K562 (cell line): ENCODE measurements at regions not wholly inside any gene's neighbourhood (a gene's known extent, or its start where the extent isn't known, plus 50 kb on each side); places are given as distances from the start of the nearest gene placed in this dataset.

Source experiments
- ATAC-seq: fragments of 200-7000 bp; cut with Tn5 transposase; 3 replicates; pipeline ENCODE4 v1.9.1; 2020; ENCODE audit warnings: moderate library complexity
- BruUV-seq: library from RNA; stranded (reverse); fragments of 400-500 nt; replicated peaks from 2 replicates; lab custom pipeline; 2021; lab: Mats Ljungman, UMichigan
- CTCF ChIA-PET: fragments of 300-600 bp; formaldehyde crosslinking; extraction: SDS; loops from one replicate; lab custom pipeline; 2021; ENCODE audit warnings: low intra/inter-chr PET ratio; lab: Yijun Ruan, JAX
- POLR2A ChIA-PET: fragments of 300-600, 350-650 bp; sonication (Branson Sonifier 250); formaldehyde crosslinking; extraction: SDS; loops from one replicate; lab custom pipeline; 2021; ENCODE audit warnings: antibody characterized with exemption, inconsistent platforms; lab: Yijun Ruan, JAX
- DNase-seq, 4 experiments: peaks; one replicate each; pipeline versions ENCODE4 v3.0.0 to v3.0.0-alpha.2; 2011 to 2018; ENCODE audit warnings: low spot score in 3 of 4, mixed read lengths in 3 of 4; ENCODE audit errors: extremely low read depth in 1 of 4
- FAIRE-seq: peaks from 2 replicates; lab custom pipeline; 2011; peaks lifted over from hg19 to GRCh38; lab: Jason Lieb, UNC
- H2AFZ ChIP-seq: 2 replicates; pipeline ENCODE4 v1.6.0; 2011; ENCODE audit warnings: low read depth, low read length, control low read depth, inconsistent platforms
- H3K27ac ChIP-seq: fragments of 200-600 bp; 3 replicates; pipeline ENCODE4 v1.8.0; 2011; ENCODE audit warnings: low read depth, mild to moderate bottlenecking, control low read depth, inconsistent platforms, low read length, moderate library complexity, mixed read lengths; ENCODE audit errors: extremely low read depth
- H3K27me3 ChIP-seq, 2 experiments: fragments of 300-600 bp in 1 of 2; 2 replicates in 1 of 2; 3 replicates in 1 of 2; pipeline versions ENCODE4 v1.6.0 to v1.8.0; 2011; ENCODE audit warnings: inconsistent platforms in 2 of 2, low read length in 2 of 2, mild to moderate bottlenecking in 1 of 2, mixed read lengths in 1 of 2, moderate library complexity in 1 of 2; ENCODE audit not compliant: control insufficient read depth in 2 of 2, insufficient read depth in 2 of 2
- H3K36me3 ChIP-seq: fragments of 300-600 bp; 3 replicates; pipeline ENCODE4 v1.8.0; 2011; ENCODE audit warnings: mild to moderate bottlenecking, low read length, inconsistent platforms; ENCODE audit not compliant: control insufficient read depth, insufficient read depth
- H3K4me1 ChIP-seq, 2 experiments: fragments of 200-600 bp in 1 of 2; replicated peaks in 1 of 2; 2 replicates in 1 of 2; 3 replicates in 1 of 2; pipeline versions ENCODE4 v1.5.1 to v1.8.0; 2011; ENCODE audit warnings: inconsistent platforms in 2 of 2, low read length in 2 of 2, mild to moderate bottlenecking in 1 of 2, mixed read lengths in 1 of 2, moderate library complexity in 1 of 2; ENCODE audit not compliant: control insufficient read depth in 2 of 2, insufficient read depth in 2 of 2
- H3K4me2 ChIP-seq: 2 replicates; pipeline ENCODE4 v1.6.1; 2011; ENCODE audit warnings: low read length, control low read depth, inconsistent platforms, mixed read lengths; ENCODE audit not compliant: insufficient read depth
- H3K4me3 ChIP-seq: fragments of 200-600 bp; sonication (generic), shearing (Covaris generic); 2 replicates; pipeline ENCODE4 v1.5.1; 2016; ENCODE audit warnings: control low read depth, inconsistent platforms
- H3K79me2 ChIP-seq: fragments of 200-600 bp; 3 replicates; pipeline ENCODE4 v1.8.0; 2011; ENCODE audit warnings: low read length, inconsistent platforms; ENCODE audit not compliant: control insufficient read depth, insufficient read depth
- H3K9ac ChIP-seq, 2 experiments: 2 replicates each; pipeline versions ENCODE4 v1.6.0 to v1.6.1; 2011; ENCODE audit warnings: low read depth in 2 of 2, low read length in 2 of 2, control low read depth in 1 of 2, inconsistent platforms in 1 of 2, mild to moderate bottlenecking in 1 of 2, mixed read lengths in 1 of 2; ENCODE audit not compliant: insufficient read depth in 1 of 2
- H3K9me1 ChIP-seq: one replicate; pipeline ENCODE4 v1.6.0; 2011; ENCODE audit warnings: inconsistent platforms, mild to moderate bottlenecking, low read length, moderate library complexity; ENCODE audit not compliant: control insufficient read depth, insufficient read depth
- H3K9me3 ChIP-seq: replicated peaks from 2 replicates; pipeline ENCODE4 v1.5.1; 2011; ENCODE audit warnings: low read depth, low read length, inconsistent platforms; ENCODE audit not compliant: control insufficient read depth, insufficient read depth
- H4K20me1 ChIP-seq: replicated peaks from 2 replicates; pipeline ENCODE4 v1.6.1; 2011; ENCODE audit warnings: low read length, inconsistent platforms, mixed read lengths; ENCODE audit not compliant: control insufficient read depth, insufficient read depth
- EP300 ChIP-seq: IDR thresholded peaks from 2 replicates; pipeline ENCODE4 v1.6.1; 2012; ENCODE audit warnings: low read length, improper control_type of control experiment
- ETV1 ChIP-seq: fragments of 450-650 bp; conservative IDR thresholded peaks from 2 replicates; pipeline ENCODE4 v1.6.1; 2016; ENCODE audit warnings: missing genetic modification characterization, control low read depth, low read depth, missing compliant biosample characterization
- MCM7 ChIP-seq, 2 experiments: fragments of 450-650 bp; IDR thresholded peaks; 2 replicates each; pipeline ENCODE4 v1.6.1; 2016 to 2018
- NFRKB ChIP-seq: fragments of 450-650 bp; IDR thresholded peaks from 2 replicates; pipeline ENCODE4 v1.6.1; 2016; ENCODE audit warnings: low read depth
- NR2C2 ChIP-seq, 2 experiments: fragments of 200-800 bp in 1 of 2; sonication (Bioruptor generic) in 1 of 2; sonication (generic) in 1 of 2; formaldehyde crosslinking in 1 of 2; IDR thresholded peaks; 2 replicates each; pipeline versions ENCODE4 v1.6.1 to v1.8.0; 2016 to 2022; ENCODE audit warnings: mild to moderate bottlenecking in 1 of 2, missing compliant biosample characterization in 1 of 2, missing genetic modification characterization in 1 of 2, missing genetic modification reagents in 1 of 2
- NR4A1 ChIP-seq, 2 experiments: fragments of 250-450 bp in 1 of 2; fragments of 450-650 bp in 1 of 2; sonication (Bioruptor Pico) in 1 of 2; IDR thresholded peaks; 2 replicates each; pipeline versions ENCODE4 v1.4.0 to v1.6.1; 2016 to 2020; ENCODE audit warnings: mild to moderate bottlenecking in 2 of 2, missing compliant biosample characterization in 1 of 2, missing genetic modification characterization in 1 of 2, moderate library complexity in 1 of 2
- WGBS: fragments of 100-300 bp; shearing (Covaris generic); methylation state at CpG from one replicate; pipeline ENCODE4 v1.1.6; 2016; ENCODE audit warnings: low coverage, mixed read lengths; ENCODE audit not compliant: insufficient coverage; ENCODE audit errors: missing lambda C conversion rate; 5-methylcytosine and 5-hydroxymethylcytosine counted together
- in situ Hi-C: fragments of 300-500 bp; cut with MboI; formaldehyde crosslinking; loops from 4 replicates; pipeline ENCODE4 v1.15.0; 2018; ENCODE audit warnings: inconsistent platforms, mixed read lengths
- intact Hi-C: fragments of 100-400 bp; cut with micrococcal nuclease; formaldehyde crosslinking; loops from 2 replicates; pipeline ENCODE4 v1.14.2; 2022

GRCh38 chr7:137135654-137136350, 207.7 kb downstream of the PTN start:
- no peak for TF ChIP-seq MCM7 (IDR thresholded peaks at IDR 0.05)
- TF ChIP-seq NR4A1 (CRISPR knock-in tag; IDR thresholded peaks at IDR 0.05) = no peak
- TF ChIP-seq NR4A1 (tag; IDR thresholded peaks at IDR 0.05) = no peak
- no peak for TF ChIP-seq ETV1 (tag)
- no peak for TF ChIP-seq EP300
- TF ChIP-seq NR2C2 (CRISPR knock-in tag; IDR thresholded peaks at IDR 0.05) = no peak
- TF ChIP-seq NR2C2 (tag; IDR thresholded peaks at IDR 0.05) = no peak
- FAIRE-seq = no peak
- WGBS = 0% methylated on average over 3 of the region's 3 CpGs

DNA sequence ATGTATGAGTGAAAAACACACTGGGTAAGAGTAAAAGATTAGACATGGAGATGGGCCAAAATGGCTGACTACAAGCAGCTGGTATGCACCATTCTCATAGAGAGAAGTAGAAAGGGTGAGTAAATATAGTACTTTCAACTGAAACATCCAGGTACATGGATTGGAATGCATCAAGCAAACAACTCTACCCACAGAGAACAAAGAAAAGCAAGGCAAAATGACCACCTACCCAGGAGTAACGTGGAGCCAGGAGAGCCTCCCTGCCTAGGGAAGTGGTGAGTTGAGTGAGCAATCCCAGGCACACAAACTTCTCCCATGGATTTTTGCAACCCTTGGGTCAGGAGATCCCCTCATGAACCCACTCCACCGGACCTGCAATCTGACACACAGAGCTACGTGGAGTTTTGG, 212.8 kb downstream of the PTN start:
- DNase-seq = no peak
- WGBS = 2% methylated on average over 3 of the region's 3 CpGs
- H3K27me3 ChIP-seq = no peaks in the 10 kb centered on the region
- CTCF ChIA-PET = no interaction called here
- no peak overlapping the region for H3K4me3 ChIP-seq
- TF ChIP-seq NFRKB = no peak
- no peak for ATAC-seq
- intact Hi-C loops = no loop called here
- H3K9me3 ChIP-seq = no peaks in the 10 kb centered on the region
- no peaks in the 10 kb centered on the region for H3K4me1 ChIP-seq
- H4K20me1 ChIP-seq = no peaks in the 10 kb centered on the region
- no peak overlapping the region for H3K27ac ChIP-seq
- H3K9ac ChIP-seq = no peak overlapping the region
- no peak overlapping the region for H2AFZ ChIP-seq
- POLR2A ChIA-PET = no interaction called here
- in situ Hi-C loops = no loop called here
- no TSS peak for BruUV-seq
- no peaks in the 10 kb centered on the region for H3K79me2 ChIP-seq
- no peaks in the 10 kb centered on the region for H3K36me3 ChIP-seq
- FAIRE-seq = no peak
- no peak overlapping the region for H3K4me2 ChIP-seq
- no peaks in the 10 kb centered on the region for H3K9me1 ChIP-seq

More at GRCh38 chr7:137135654-137136350, 207.7 kb downstream of the PTN start:
- H4K20me1 ChIP-seq = no peaks in the 10 kb centered on the region
- H3K4me1 ChIP-seq = no peaks in the 10 kb centered on the region
- intact Hi-C loops (no loop called here), in situ Hi-C loops (no loop called here)
- no peaks in the 10 kb centered on the region for H3K27me3 ChIP-seq
- ChIA-PET POLR2A (no interaction called here), CTCF (no interaction called here)
- DNase-seq = no peak
- no peak overlapping the region for H3K9ac ChIP-seq
- no peaks in the 10 kb centered on the region for H3K9me1 ChIP-seq
- H3K36me3 ChIP-seq = no peaks in the 10 kb centered on the region
- no peak overlapping the region for H3K4me2 ChIP-seq
- ATAC-seq = no peak
- H2AFZ ChIP-seq = no peak overlapping the region
- BruUV-seq = no TSS peak
- H3K9me3 ChIP-seq = no peaks in the 10 kb centered on the region
- H3K27ac ChIP-seq = no peak overlapping the region
- H3K79me2 ChIP-seq = no peaks in the 10 kb centered on the region
- H3K4me3 ChIP-seq = no peak overlapping the region
